Gastroesophageal sphincter (tissue), 4 donors: ENCODE measurements at regions not wholly inside any gene's neighbourhood (a gene's known extent, or its start where the extent isn't known, plus 50 kb on each side); places are given as distances from the start of the nearest gene placed in this dataset.

Experiments
- ATAC-seq: fragments of 150-250 bp; one replicate; pipeline ENCODE4 v1.9.1; 2016; ENCODE audit warnings: mild to moderate bottlenecking, moderate library complexity
- H3K27ac ChIP-seq, 4 donors: fragments of 200-600 bp; sonication (generic) in 3 of 4; 1 replicate in 3 of 4; 2 replicates in 1 of 4; pipeline ENCODE4 v1.5.1; 2016 to 2019
- H3K27me3 ChIP-seq: fragments of 200-600 bp; sonication (generic); one replicate; pipeline ENCODE4 v1.5.1; 2019
- H3K36me3 ChIP-seq, 2 donors: fragments of 200-600 bp; sonication (generic); one replicate each; pipeline ENCODE4 v1.5.1; 2019; ENCODE audit warnings: control low read depth in 1 of 2
- H3K4me1 ChIP-seq, 3 donors: fragments of 200-600 bp; sonication (generic); 1 replicate in 2 of 3; 2 replicates in 1 of 3; pipeline ENCODE4 v1.5.1; 2016 to 2019; ENCODE audit warnings: control low read depth in 2 of 3
- H3K4me3 ChIP-seq, 2 donors: fragments of 200-600 bp; sonication (generic); one replicate each; pipeline ENCODE4 v1.5.1; 2019; ENCODE audit warnings: mild to moderate bottlenecking in 1 of 2, moderate library complexity in 1 of 2
- H3K9me3 ChIP-seq, 3 donors: fragments of 200-600 bp; sonication (generic); one replicate each; pipeline ENCODE4 v1.5.1; 2017 to 2019; ENCODE audit warnings: control low read depth in 2 of 3
- EP300 ChIP-seq: sonication (generic); formaldehyde crosslinking; IDR thresholded peaks from one replicate; pipeline ENCODE4 v1.6.1; 2017; ENCODE audit warnings: antibody characterized with exemption, mild to moderate bottlenecking
- POLR2A ChIP-seq, 2 donors: fragments of 450-650 bp; IDR thresholded peaks; one replicate each; pipeline ENCODE4 v1.6.1; 2017; ENCODE audit warnings: antibody characterized with exemption in 2 of 2, mild to moderate bottlenecking in 2 of 2, moderate library complexity in 1 of 2
- POLR2AphosphoS5 ChIP-seq: sonication (generic); formaldehyde crosslinking; IDR thresholded peaks from one replicate; pipeline ENCODE4 v1.6.1; 2017; ENCODE audit warnings: antibody characterized with exemption
- WGBS, 2 donors: methylation state at CpG; one replicate each; pipeline ENCODE4 v1.1.5; 2018; ENCODE audit warnings: low coverage in 1 of 2; 5-methylcytosine and 5-hydroxymethylcytosine counted together
- TF ChIP-seq, protein P1 (sequence below), 4 experiments: fragments of 200-600 bp in 2 of 4; fragments of 450-650 bp in 2 of 4; sonication (generic) in 1 of 4; IDR thresholded peaks; one replicate each; pipeline ENCODE4 v1.5.1; 2017 to 2019; ENCODE audit warnings: antibody characterized with exemption in 4 of 4, mild to moderate bottlenecking in 2 of 4, moderate library complexity in 2 of 4

DNA sequence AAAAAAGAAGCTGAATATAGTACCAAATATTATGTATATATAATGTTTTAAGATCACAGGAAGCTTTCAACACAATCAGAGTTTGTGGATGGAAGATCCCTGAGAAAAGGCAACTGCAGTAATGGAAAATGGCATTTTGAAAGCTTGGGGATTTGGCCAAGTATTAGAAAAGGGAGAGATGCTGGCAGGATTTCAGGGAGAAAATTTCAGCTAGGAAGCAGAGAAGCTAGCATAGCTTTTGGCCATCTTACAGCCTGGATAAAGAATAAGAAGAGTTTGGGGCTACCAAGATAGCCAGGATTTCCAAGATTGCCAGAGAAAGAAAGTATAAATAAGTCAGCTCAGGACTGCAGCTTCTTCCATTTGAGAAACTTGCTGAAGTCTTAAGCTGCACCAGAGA, 440.8 kb upstream of the LUZP2 start:
- no peak for TF ChIP-seq POLR2A (IDR thresholded peaks at IDR 0.05)
- TF ChIP-seq EP300 = no peak
- TF ChIP-seq POLR2AphosphoS5 = no peak
- TF ChIP-seq, protein P1, sequence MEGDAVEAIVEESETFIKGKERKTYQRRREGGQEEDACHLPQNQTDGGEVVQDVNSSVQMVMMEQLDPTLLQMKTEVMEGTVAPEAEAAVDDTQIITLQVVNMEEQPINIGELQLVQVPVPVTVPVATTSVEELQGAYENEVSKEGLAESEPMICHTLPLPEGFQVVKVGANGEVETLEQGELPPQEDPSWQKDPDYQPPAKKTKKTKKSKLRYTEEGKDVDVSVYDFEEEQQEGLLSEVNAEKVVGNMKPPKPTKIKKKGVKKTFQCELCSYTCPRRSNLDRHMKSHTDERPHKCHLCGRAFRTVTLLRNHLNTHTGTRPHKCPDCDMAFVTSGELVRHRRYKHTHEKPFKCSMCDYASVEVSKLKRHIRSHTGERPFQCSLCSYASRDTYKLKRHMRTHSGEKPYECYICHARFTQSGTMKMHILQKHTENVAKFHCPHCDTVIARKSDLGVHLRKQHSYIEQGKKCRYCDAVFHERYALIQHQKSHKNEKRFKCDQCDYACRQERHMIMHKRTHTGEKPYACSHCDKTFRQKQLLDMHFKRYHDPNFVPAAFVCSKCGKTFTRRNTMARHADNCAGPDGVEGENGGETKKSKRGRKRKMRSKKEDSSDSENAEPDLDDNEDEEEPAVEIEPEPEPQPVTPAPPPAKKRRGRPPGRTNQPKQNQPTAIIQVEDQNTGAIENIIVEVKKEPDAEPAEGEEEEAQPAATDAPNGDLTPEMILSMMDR (IDR thresholded peaks at IDR 0.05) = no peak
- H3K4me1 ChIP-seq = no peaks in the 10 kb centered on the region
- H3K36me3 ChIP-seq = no peaks in the 10 kb centered on the region
- no peak for ATAC-seq
- no peaks in the 10 kb centered on the region for H3K9me3 ChIP-seq
- H3K27me3 ChIP-seq = no peaks in the 10 kb centered on the region
- no peak overlapping the region for H3K27ac ChIP-seq
- H3K4me3 ChIP-seq = no peak overlapping the region

DNA sequence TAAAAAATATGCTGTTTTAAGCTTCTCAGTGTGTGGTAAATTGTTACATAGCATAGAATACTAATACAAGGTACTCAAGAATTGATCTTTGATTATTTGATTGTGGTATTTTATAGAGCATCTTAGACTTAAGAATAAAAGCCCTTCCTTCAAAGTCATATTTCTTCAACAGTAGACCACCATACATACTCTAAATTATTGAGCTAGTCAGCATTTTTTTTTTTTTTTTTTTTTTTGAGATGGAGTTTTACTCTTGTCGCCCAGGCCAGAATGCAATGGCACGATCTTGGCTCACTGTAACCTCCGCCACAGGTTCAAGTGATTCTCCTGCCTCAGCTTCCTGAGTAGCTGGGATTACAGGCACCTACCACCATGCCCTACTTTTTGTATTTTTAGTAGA, 436.7 kb upstream of the LUZP2 start:
- WGBS, 2 donors = 40 to 93% methylated on average over 1 to 3 of the region's 3 CpGs
- H3K27me3 ChIP-seq = no peaks in the 10 kb centered on the region
- no peaks in the 10 kb centered on the region for H3K9me3 ChIP-seq
- H3K4me1 ChIP-seq = no peaks in the 10 kb centered on the region
- TF ChIP-seq POLR2A (IDR thresholded peaks at IDR 0.05) (no peak), POLR2AphosphoS5 (no peak), EP300 (no peak)
- TF ChIP-seq, protein P1 (IDR thresholded peaks at IDR 0.05) = no peak
- ATAC-seq = no peak
- H3K36me3 ChIP-seq = no peaks in the 10 kb centered on the region
- no peak overlapping the region for H3K27ac ChIP-seq
- no peak overlapping the region for H3K4me3 ChIP-seq

DNA sequence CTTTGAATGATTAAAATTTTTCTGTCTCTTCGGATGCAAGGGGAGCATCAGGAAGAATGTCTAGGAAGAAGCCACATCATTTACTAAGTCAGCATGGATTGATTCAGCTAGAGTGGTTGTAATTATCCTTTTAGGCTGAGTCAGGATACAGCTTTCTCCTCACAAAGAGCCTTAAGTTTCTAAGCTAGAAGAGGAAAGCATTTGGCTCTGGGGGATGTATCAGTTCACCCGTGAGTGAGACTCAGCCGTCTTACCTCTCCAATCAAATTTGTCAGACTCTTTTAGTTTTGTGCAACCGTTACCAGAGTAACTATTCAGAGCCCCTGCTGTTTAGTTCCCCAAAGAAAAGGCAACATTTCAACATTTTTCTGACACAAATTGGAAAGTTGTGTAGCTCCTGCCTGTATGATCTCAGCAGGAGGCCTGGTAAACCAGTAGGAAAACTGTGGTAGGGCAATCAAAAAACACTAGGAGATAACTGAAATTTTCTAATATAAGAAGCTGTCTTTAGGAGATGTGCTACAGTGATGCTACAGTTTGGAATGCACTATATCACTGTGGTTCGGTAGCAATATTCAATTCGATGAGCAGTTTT, 432.4 kb upstream of the LUZP2 start:
- no peaks in the 10 kb centered on the region for H3K4me1 ChIP-seq
- H3K4me3 ChIP-seq = no peak overlapping the region
- no peak for ATAC-seq
- H3K27ac ChIP-seq = no peak overlapping the region
- H3K27me3 ChIP-seq = no peaks in the 10 kb centered on the region
- 82 to 88% methylated on average over 6 of the region's 6 CpGs for WGBS, 2 donors
- no peaks in the 10 kb centered on the region for H3K9me3 ChIP-seq
- TF ChIP-seq EP300 = no peak
- TF ChIP-seq, protein P1 (IDR thresholded peaks at IDR 0.05) = no peak
- no peak for TF ChIP-seq POLR2A (IDR thresholded peaks at IDR 0.05)
- TF ChIP-seq POLR2AphosphoS5 = no peak
- H3K36me3 ChIP-seq = no peaks in the 10 kb centered on the region

DNA sequence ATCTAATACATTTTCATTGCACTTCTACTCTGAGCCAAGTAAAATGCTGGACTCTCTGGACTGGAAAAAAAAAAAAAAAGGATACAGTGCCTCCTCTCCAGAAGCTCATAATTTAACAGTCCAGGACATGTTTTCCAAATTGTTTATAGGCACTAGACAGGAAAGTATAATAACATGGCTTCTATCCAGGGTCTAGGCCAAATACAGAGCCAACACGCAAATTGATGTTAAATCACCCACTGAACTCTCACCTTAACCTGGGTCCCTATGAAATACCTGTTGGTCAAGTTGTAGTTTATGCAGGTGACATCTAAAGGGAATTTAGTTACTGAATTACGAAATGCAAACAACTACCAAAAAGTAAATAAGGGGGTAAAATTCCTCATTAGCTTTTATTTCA, 428.7 kb upstream of the LUZP2 start:
- no peak for ATAC-seq
- Histone ChIP-seq H3K27ac (no peak overlapping the region), H3K9me3 (no peaks in the 10 kb centered on the region), H3K36me3 (no peaks in the 10 kb centered on the region), H3K4me3 (no peak overlapping the region), H3K27me3 (no peaks in the 10 kb centered on the region), H3K4me1 (no peaks in the 10 kb centered on the region)
- WGBS, 2 donors = 34 to 59% methylated on average over 2 of the region's 2 CpGs
- TF ChIP-seq, protein P1 (IDR thresholded peaks at IDR 0.05) = no peak
- TF ChIP-seq POLR2AphosphoS5 = no peak
- no peak for TF ChIP-seq POLR2A (IDR thresholded peaks at IDR 0.05)
- no peak for TF ChIP-seq EP300

DNA sequence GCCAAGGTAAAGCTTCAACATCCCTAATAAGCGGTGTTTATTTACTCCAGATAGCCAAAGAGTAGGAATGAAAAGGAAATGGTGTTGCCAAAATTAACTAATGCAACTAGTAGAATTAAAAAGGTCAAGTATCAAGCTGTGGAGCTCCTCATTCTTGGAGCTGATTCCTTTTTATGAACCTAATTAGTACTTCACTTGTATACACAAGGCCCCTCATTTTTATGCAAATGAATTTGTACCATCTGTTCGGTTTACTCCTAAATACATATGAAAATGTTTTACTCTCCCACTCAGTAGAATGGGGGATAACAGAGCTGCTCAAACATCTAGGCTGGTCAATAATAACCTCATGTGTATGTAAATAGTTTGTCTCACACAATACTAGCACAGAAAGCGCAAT, 426.4 kb upstream of the LUZP2 start:
- no peaks in the 10 kb centered on the region for H3K36me3 ChIP-seq
- 71 to 82% methylated on average over 2 to 3 of the region's 3 CpGs for WGBS, 2 donors

More for the DNA sequence above, 426.4 kb upstream of the LUZP2 start:
- Histone ChIP-seq H3K27me3 (no peaks in the 10 kb centered on the region), H3K4me3 (no peak overlapping the region), H3K4me1 (no peaks in the 10 kb centered on the region), H3K27ac (no peak overlapping the region), H3K9me3 (no peaks in the 10 kb centered on the region)
- no peak for ATAC-seq
- TF ChIP-seq, protein P1 (IDR thresholded peaks at IDR 0.05) = no peak
- TF ChIP-seq POLR2AphosphoS5 (no peak), POLR2A (IDR thresholded peaks at IDR 0.05) (no peak), EP300 (no peak)
